Suprapubic skin (tissue), 4 donors: ENCODE measurements at regions not wholly inside any gene's neighbourhood (a gene's known extent, or its start where the extent isn't known, plus 50 kb on each side); places are given as distances from the start of the nearest gene placed in this dataset.

ENCODE experiments used
- CTCF ChIP-seq, 2 donors: fragments of 200-600 bp in 1 of 2; fragments of 450-650 bp in 1 of 2; sonication (generic) in 1 of 2; IDR thresholded peaks; one replicate each; pipeline ENCODE4 v1.5.1; 2016 to 2019; ENCODE audit warnings: antibody characterized with exemption in 2 of 2, mild to moderate bottlenecking in 1 of 2, moderate library complexity in 1 of 2
- EP300 ChIP-seq: sonication (generic); formaldehyde crosslinking; IDR thresholded peaks from one replicate; pipeline ENCODE4 v1.6.1; 2017; ENCODE audit warnings: antibody characterized with exemption
- POLR2A ChIP-seq, 2 donors: fragments of 450-650 bp; IDR thresholded peaks; one replicate each; pipeline ENCODE4 v1.6.1; 2017; ENCODE audit warnings: antibody characterized with exemption in 2 of 2, mild to moderate bottlenecking in 2 of 2, moderate library complexity in 2 of 2
- POLR2AphosphoS5 ChIP-seq, 3 donors: sonication (generic); formaldehyde crosslinking; IDR thresholded peaks; one replicate each; pipeline ENCODE4 v1.6.1; 2017; ENCODE audit warnings: antibody characterized with exemption in 3 of 3

GRCh38 chr20:24139846-24140245, 151.3 kb upstream of the GGTLC1 start:
- TF ChIP-seq CTCF (IDR thresholded peaks at IDR 0.05) (no peak), POLR2A (IDR thresholded peaks at IDR 0.05) (no peak), EP300 (no peak), POLR2AphosphoS5 (IDR thresholded peaks at IDR 0.05) (no peak)
